B cell (primary cell): ENCODE measurements at regions not wholly inside any gene's neighbourhood (a gene's known extent, or its start where the extent isn't known, plus 50 kb on each side); places are given as distances from the start of the nearest gene placed in this dataset.

Source experiments
- ATAC-seq: fragments of 200-7000 bp; cut with Tn5 transposase; one replicate; pipeline ENCODE4 v1.10.0; 2021; ENCODE audit warnings: low read depth, mild to moderate bottlenecking, moderate number of reproducible peaks, moderate library complexity
- CTCF ChIA-PET: fragments of 350-600 bp; sonication (Branson Sonifier 250); formaldehyde crosslinking; loops from one replicate; lab custom pipeline; 2021; ENCODE audit warnings: antibody characterized with exemption, inconsistent platforms; lab: Charles Lee
- POLR2A ChIA-PET: fragments of 350-600 bp; sonication (Branson Sonifier 250); formaldehyde crosslinking; loops from one replicate; lab custom pipeline; 2021; ENCODE audit warnings: antibody characterized with exemption; lab: Charles Lee
- DNase-seq: peaks from one replicate; pipeline ENCODE4 v3.0.0; 2013
- H2AFZ ChIP-seq: 2 replicates; pipeline ENCODE4 v1.6.1; 2012; ENCODE audit warnings: mild to moderate bottlenecking, low read depth, low read length; ENCODE audit not compliant: insufficient read depth, poor library complexity, severe bottlenecking
- H3K27ac ChIP-seq, 2 donors: 1 replicate in 1 of 2; 2 replicates in 1 of 2; pipeline ENCODE4 v1.5.1; 2012 to 2013; ENCODE audit warnings: low read length in 2 of 2, mild to moderate bottlenecking in 2 of 2, moderate library complexity in 1 of 2
- H3K27me3 ChIP-seq, 4 experiments: fragments of 200-600 bp in 1 of 4; sonication (generic) in 1 of 4; replicated peaks in 1 of 4; 1 replicate in 2 of 4; 2 replicates in 2 of 4; pipeline versions ENCODE4 v1.6.1 to v1.7.0; 2013 to 2016; ENCODE audit warnings: low read length in 3 of 4, mild to moderate bottlenecking in 2 of 4, mixed read lengths in 1 of 4, moderate library complexity in 1 of 4; ENCODE audit not compliant: insufficient read depth in 4 of 4, control insufficient read depth in 3 of 4; ENCODE audit errors: control extremely low read depth in 1 of 4
- H3K36me3 ChIP-seq, 2 experiments: replicated peaks in 1 of 2; 1 replicate in 1 of 2; 2 replicates in 1 of 2; pipeline versions ENCODE4 v1.6.1 to v1.7.1; 2013; ENCODE audit warnings: low read length in 1 of 2; ENCODE audit not compliant: insufficient read depth in 2 of 2, control insufficient read depth in 1 of 2; ENCODE audit errors: control extremely low read depth in 1 of 2, extremely low read depth in 1 of 2
- H3K4me1 ChIP-seq, 2 donors: fragments of 200-600 bp in 1 of 2; sonication (generic) in 1 of 2; 1 replicate in 1 of 2; 2 replicates in 1 of 2; pipeline versions ENCODE4 v1.5.1 to v1.6.1; 2013 to 2017; ENCODE audit warnings: low read length in 2 of 2; ENCODE audit not compliant: control insufficient read depth in 2 of 2, insufficient read depth in 2 of 2
- H3K4me2 ChIP-seq: replicated peaks from 2 replicates; pipeline ENCODE3; 2012; ENCODE audit warnings: mild to moderate bottlenecking, low read depth, low read length; ENCODE audit not compliant: poor library complexity, severe bottlenecking
- H3K4me3 ChIP-seq, 5 experiments: fragments of 200-600 bp in 1 of 5; sonication (generic) in 1 of 5; 1 replicate in 3 of 5; 2 replicates in 2 of 5; pipeline versions ENCODE4 v1.5.1 to v1.7.0; 2011 to 2016; ENCODE audit warnings: low read length in 4 of 5, mild to moderate bottlenecking in 4 of 5, low read depth in 2 of 5, control low read depth in 1 of 5, moderate library complexity in 1 of 5; ENCODE audit not compliant: insufficient read depth in 1 of 5; ENCODE audit errors: control extremely low read depth in 1 of 5, extremely low read depth in 1 of 5
- H3K79me2 ChIP-seq: fragments of 200-600 bp; sonication (generic); one replicate; pipeline ENCODE4 v1.6.0; 2016; ENCODE audit warnings: low read length; ENCODE audit not compliant: control insufficient read depth, insufficient read depth
- H3K9ac ChIP-seq: fragments of 200-600 bp; sonication (generic); 2 replicates; pipeline ENCODE4 v1.6.1; 2017; ENCODE audit warnings: mild to moderate bottlenecking, low read length, moderate library complexity
- H3K9me3 ChIP-seq, 3 donors: one replicate each; pipeline versions ENCODE4 v1.6.1 to v1.7.1; 2013; ENCODE audit warnings: low read length in 2 of 3; ENCODE audit not compliant: control insufficient read depth in 2 of 3, insufficient read depth in 1 of 3; ENCODE audit errors: control extremely low read depth in 1 of 3
- H4K20me1 ChIP-seq: 2 replicates; pipeline ENCODE4 v1.6.0; 2012; ENCODE audit warnings: mild to moderate bottlenecking, low read length; ENCODE audit not compliant: insufficient read depth, control insufficient read depth, poor library complexity, severe bottlenecking
- H3K27ac Mint-ChIP-seq: one replicate; pipeline ENCODE4 v1.8.0; 2021; ENCODE audit warnings: mixed read lengths
- H3K27me3 Mint-ChIP-seq: one replicate; pipeline ENCODE4 v1.8.0; 2021; ENCODE audit warnings: mixed read lengths
- H3K4me1 Mint-ChIP-seq: one replicate; pipeline ENCODE4 v1.8.0; 2021; ENCODE audit warnings: mixed read lengths
- H3K4me3 Mint-ChIP-seq: one replicate; pipeline ENCODE4 v1.8.0; 2021; ENCODE audit warnings: mixed read lengths
- H3K9me3 Mint-ChIP-seq: one replicate; pipeline ENCODE4 v1.8.0; 2022; ENCODE audit warnings: mixed read lengths; ENCODE audit not compliant: insufficient read depth
- EZH2 ChIP-seq: IDR thresholded peaks from 2 replicates; pipeline ENCODE4 v1.6.1; 2012; ENCODE audit warnings: borderline replicate concordance, low read depth, mild to moderate bottlenecking, moderate library complexity, low read length; ENCODE audit not compliant: insufficient read depth, poor library complexity, severe bottlenecking
- whole genome bisulfite sequencing: methylation state at CpG from one replicate; pipeline ENCODE4 v1.1.5; 2013; ENCODE audit warnings: missing lambda C conversion rate; ENCODE audit not compliant: insufficient coverage; 5-methylcytosine and 5-hydroxymethylcytosine counted together
- intact Hi-C: fragments of 100-400 bp; cut with micrococcal nuclease; formaldehyde crosslinking; loops from one replicate; pipeline ENCODE4 v1.10.0; 2022
- TF ChIP-seq, protein P1 (sequence below): fragments of 200-600 bp; IDR thresholded peaks from one replicate; pipeline ENCODE4 v1.8.0; 2022; ENCODE audit warnings: antibody characterized with exemption, mild to moderate bottlenecking

DNA sequence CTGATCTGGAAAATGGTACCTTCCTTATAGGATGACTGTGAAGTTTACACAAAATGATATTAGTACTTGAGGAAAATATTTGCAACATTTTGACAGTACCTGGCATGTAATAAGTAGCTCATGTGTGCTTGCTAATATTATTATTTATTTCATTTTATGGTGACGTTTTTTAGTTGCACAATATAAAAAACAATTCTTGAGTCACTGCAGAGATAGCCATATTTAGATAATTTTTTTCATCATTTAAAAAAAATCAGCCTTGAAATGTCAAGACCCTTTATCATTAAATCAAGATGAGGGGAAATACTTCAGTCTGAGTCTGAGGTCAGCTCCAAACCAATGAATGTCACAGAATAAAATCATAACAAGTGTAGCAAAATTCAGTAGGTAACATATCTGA is 196.8 kb upstream of the RUNX1 start:
- peaks cover 7% of the 10 kb centered on the region for H3K9me3 Mint-ChIP-seq
- H3K36me3 ChIP-seq = no peaks in the 10 kb centered on the region
- ChIA-PET POLR2A (no interaction called here), CTCF (no interaction called here)
- H2AFZ ChIP-seq = no peak overlapping the region
- ATAC-seq (no peak), DNase-seq (no peak)
- H3K4me3 ChIP-seq = no peak overlapping the region
- peaks cover 0 to 3% (median 2%) of the 10 kb centered on the region in 3 donors for H3K9me3 ChIP-seq
- H3K4me1 ChIP-seq = no peaks in the 10 kb centered on the region
- peaks cover 27% of the 10 kb centered on the region for H3K27me3 Mint-ChIP-seq
- H3K27ac Mint-ChIP-seq = no peak overlapping the region
- TF ChIP-seq, protein P1, sequence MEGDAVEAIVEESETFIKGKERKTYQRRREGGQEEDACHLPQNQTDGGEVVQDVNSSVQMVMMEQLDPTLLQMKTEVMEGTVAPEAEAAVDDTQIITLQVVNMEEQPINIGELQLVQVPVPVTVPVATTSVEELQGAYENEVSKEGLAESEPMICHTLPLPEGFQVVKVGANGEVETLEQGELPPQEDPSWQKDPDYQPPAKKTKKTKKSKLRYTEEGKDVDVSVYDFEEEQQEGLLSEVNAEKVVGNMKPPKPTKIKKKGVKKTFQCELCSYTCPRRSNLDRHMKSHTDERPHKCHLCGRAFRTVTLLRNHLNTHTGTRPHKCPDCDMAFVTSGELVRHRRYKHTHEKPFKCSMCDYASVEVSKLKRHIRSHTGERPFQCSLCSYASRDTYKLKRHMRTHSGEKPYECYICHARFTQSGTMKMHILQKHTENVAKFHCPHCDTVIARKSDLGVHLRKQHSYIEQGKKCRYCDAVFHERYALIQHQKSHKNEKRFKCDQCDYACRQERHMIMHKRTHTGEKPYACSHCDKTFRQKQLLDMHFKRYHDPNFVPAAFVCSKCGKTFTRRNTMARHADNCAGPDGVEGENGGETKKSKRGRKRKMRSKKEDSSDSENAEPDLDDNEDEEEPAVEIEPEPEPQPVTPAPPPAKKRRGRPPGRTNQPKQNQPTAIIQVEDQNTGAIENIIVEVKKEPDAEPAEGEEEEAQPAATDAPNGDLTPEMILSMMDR = no peak
- TF ChIP-seq EZH2 = no peak
- no peak overlapping the region for H3K4me2 ChIP-seq
- H3K27ac ChIP-seq = no peak overlapping the region
- peaks cover 0 to 4% (median 0%) of the 10 kb centered on the region in 4 experiments for H3K27me3 ChIP-seq
- H3K9ac ChIP-seq = no peak overlapping the region
- intact Hi-C loops = no loop called here
- no peaks in the 10 kb centered on the region for H3K79me2 ChIP-seq
- H3K4me1 Mint-ChIP-seq = no peaks in the 10 kb centered on the region
- no CpG with 5 or more reads among the region's 1 CpG for WGBS
- H4K20me1 ChIP-seq = no peaks in the 10 kb centered on the region
- H3K4me3 Mint-ChIP-seq = no peak overlapping the region

DNA sequence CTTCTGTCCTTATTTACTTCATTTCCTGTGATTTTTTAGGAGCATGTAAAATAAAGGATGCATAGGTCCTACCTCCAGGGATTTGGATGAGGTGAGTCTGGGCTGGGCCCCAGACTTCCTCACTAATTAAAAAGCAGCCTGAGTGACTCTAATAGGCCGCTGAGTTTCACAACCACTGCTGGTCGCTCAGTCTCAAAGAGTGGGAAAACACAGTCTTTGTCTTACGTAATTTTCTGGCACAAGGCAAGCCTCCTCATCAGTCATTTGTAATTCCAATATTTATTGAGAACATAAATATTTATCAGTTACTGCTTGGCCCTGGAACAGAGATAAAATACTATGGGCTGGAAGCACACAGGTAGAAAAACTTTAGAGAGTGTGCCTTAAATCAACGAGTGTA is 195.4 kb upstream of the RUNX1 start:
- 100% methylated on average over 1 of the region's 4 CpGs for WGBS
- TF ChIP-seq, protein P1 = no peak
- TF ChIP-seq EZH2 = no peak
- ATAC-seq = no peak

More for the DNA sequence above, 195.4 kb upstream of the RUNX1 start:
- peaks cover 3% of the 10 kb centered on the region for H3K4me1 Mint-ChIP-seq
- no peaks in the 10 kb centered on the region for H3K36me3 ChIP-seq
- no peak overlapping the region for H3K27ac ChIP-seq
- peaks cover 0 to 9% (median 4%) of the 10 kb centered on the region in 4 experiments for H3K27me3 ChIP-seq
- H3K79me2 ChIP-seq = no peaks in the 10 kb centered on the region
- no peak overlapping the region for H3K4me2 ChIP-seq
- peaks cover 4% of the 10 kb centered on the region for H3K9me3 Mint-ChIP-seq
- H4K20me1 ChIP-seq = no peaks in the 10 kb centered on the region
- H3K27me3 Mint-ChIP-seq = peaks cover 33% of the 10 kb centered on the region
- peaks cover 0 to 3% (median 0%) of the 10 kb centered on the region in 3 donors for H3K9me3 ChIP-seq
- H3K4me3 Mint-ChIP-seq = no peak overlapping the region
- no peaks in the 10 kb centered on the region for H3K4me1 ChIP-seq
- intact Hi-C loops = no loop called here
- H2AFZ ChIP-seq = no peak overlapping the region
- H3K27ac Mint-ChIP-seq = no peak overlapping the region
- no peak overlapping the region for H3K9ac ChIP-seq
- no peak for DNase-seq
- no peak overlapping the region for H3K4me3 ChIP-seq
- ChIA-PET CTCF (no interaction called here), POLR2A (no interaction called here)
